Iris pigment epithelial cell (primary cell): ENCODE measurements at regions not wholly inside any gene's neighbourhood (a gene's known extent, or its start where the extent isn't known, plus 50 kb on each side); places are given as distances from the start of the nearest gene placed in this dataset.
"Not testable (repeated sequence)": the region's sequence is repeated elsewhere in the genome, so short reads cannot be mapped to it uniquely, and the experiment has no call there.

Experiments
- DNase-seq: peaks from one replicate; pipeline ENCODE4 v3.0.0-alpha.2; 2011; ENCODE audit warnings: low read depth

- no peak for DNase-seq
Observed at GRCh38 chr4:97386969-97387368, 756.3 kb downstream of the STPG2 start.

GRCh38 chr4:97394653-97395052 lies 748.6 kb downstream of the STPG2 start:
- DNase-seq = peak; percentile 18

GRCh38 chr4:97396097-97396496 lies 747.2 kb downstream of the STPG2 start:
- peak; percentile 16 for DNase-seq

GRCh38 chr4:97396605-97397004 lies 746.7 kb downstream of the STPG2 start:
- DNase-seq = no peak

- DNase-seq = no peak
Observed at GRCh38 chr4:97404876-97405523, 738.3 kb downstream of the STPG2 start.

GRCh38 chr4:97411356-97411755 lies 731.9 kb downstream of the STPG2 start:
- DNase-seq = no peak

GRCh38 chr4:97412331-97412730 lies 730.9 kb downstream of the STPG2 start:
- no peak for DNase-seq

- no peak for DNase-seq
Observed at GRCh38 chr4:97414161-97414560, 729.1 kb downstream of the STPG2 start.

- DNase-seq = no peak
Observed at GRCh38 chr4:97432551-97432950, 710.7 kb downstream of the STPG2 start.

GRCh38 chr4:97437998-97438705 lies 705.1 kb downstream of the STPG2 start:
- not testable (repeated sequence) for DNase-seq

- no peak for DNase-seq
Observed at GRCh38 chr4:97453186-97453585, 690.1 kb downstream of the STPG2 start.

GRCh38 chr4:97457253-97457652 lies 686.0 kb downstream of the STPG2 start:
- no peak for DNase-seq

GRCh38 chr4:97468272-97468671 lies 675.0 kb downstream of the STPG2 start:
- DNase-seq = no peak

- DNase-seq = no peak
Observed at GRCh38 chr4:97475621-97476020, 667.7 kb downstream of the STPG2 start.

GRCh38 chr4:97477974-97478373 lies 665.3 kb downstream of the STPG2 start:
- DNase-seq = no peak

GRCh38 chr4:97479388-97479787 lies 663.9 kb downstream of the STPG2 start:
- no peak for DNase-seq

- DNase-seq = no peak
Observed at GRCh38 chr4:97491856-97492255, 651.4 kb downstream of the STPG2 start.

GRCh38 chr4:97493815-97494518 lies 649.3 kb downstream of the STPG2 start:
- DNase-seq = no peak

- peak; percentile 1 for DNase-seq
Observed at GRCh38 chr4:97496298-97496873, 646.9 kb downstream of the STPG2 start.

GRCh38 chr4:97498875-97499274 lies 644.4 kb downstream of the STPG2 start:
- DNase-seq = peak; percentile 53

GRCh38 chr4:97500423-97500822 lies 642.9 kb downstream of the STPG2 start:
- no peak for DNase-seq

- no peak for DNase-seq
Observed at GRCh38 chr4:97504713-97505112, 638.6 kb downstream of the STPG2 start.
